SK-N-SH treated with all-trans-retinoic acid at 6 μM for 48 hours (cell line): ENCODE measurements at regions not wholly inside any gene's neighbourhood (a gene's known extent, or its start where the extent isn't known, plus 50 kb on each side); places are given as distances from the start of the nearest gene placed in this dataset.

Experiments
- ARNTL ChIP-seq: fragments of 450-650 bp; formaldehyde crosslinking; IDR thresholded peaks from 2 replicates; pipeline ENCODE4 v1.5.0; 2020; ENCODE audit warnings: low read depth, mild to moderate bottlenecking, moderate library complexity, borderline replicate concordance
- CREB5 ChIP-seq: fragments of 250-450 bp; sonication (Bioruptor Pico); IDR thresholded peaks from 2 replicates; pipeline ENCODE4 v1.5.1; 2020; ENCODE audit warnings: low read depth, mild to moderate bottlenecking, moderate library complexity
- CSDC2 ChIP-seq: fragments of 250-450 bp; sonication (Bioruptor Pico); IDR thresholded peaks from 2 replicates; pipeline ENCODE4 v1.5.0; 2020; ENCODE audit warnings: mild to moderate bottlenecking, moderate library complexity
- OSR1 ChIP-seq: fragments of 250-450 bp; sonication (Bioruptor Pico); IDR thresholded peaks from 2 replicates; pipeline ENCODE4 v1.8.0; 2022; ENCODE audit warnings: moderate library complexity, mild to moderate bottlenecking, inconsistent platforms
- PPARA ChIP-seq: fragments of 250-450 bp; sonication (Bioruptor Pico); IDR thresholded peaks from 2 replicates; pipeline ENCODE4 v1.5.0; 2020; ENCODE audit warnings: mild to moderate bottlenecking, borderline replicate concordance
- RARB ChIP-seq: fragments of 250-450 bp; sonication (Bioruptor Pico); IDR thresholded peaks from 2 replicates; pipeline ENCODE4 v1.8.0; 2021; ENCODE audit warnings: mild to moderate bottlenecking, moderate library complexity
- ZFP30 ChIP-seq: fragments of 450-650 bp; formaldehyde crosslinking; IDR thresholded peaks from 2 replicates; pipeline ENCODE4 v1.5.0; 2022; ENCODE audit warnings: mild to moderate bottlenecking, moderate library complexity
- ZNF8 ChIP-seq: fragments of 450-650 bp; formaldehyde crosslinking; IDR thresholded peaks from 2 replicates; pipeline ENCODE4 v1.5.0; 2020; ENCODE audit warnings: mild to moderate bottlenecking, moderate library complexity
- TF ChIP-seq, protein P1 (sequence below): fragments of 250-450 bp; sonication (Bioruptor Pico); IDR thresholded peaks from 2 replicates; pipeline ENCODE4 v1.8.0; 2020; ENCODE audit warnings: mild to moderate bottlenecking, moderate library complexity, borderline replicate concordance

DNA sequence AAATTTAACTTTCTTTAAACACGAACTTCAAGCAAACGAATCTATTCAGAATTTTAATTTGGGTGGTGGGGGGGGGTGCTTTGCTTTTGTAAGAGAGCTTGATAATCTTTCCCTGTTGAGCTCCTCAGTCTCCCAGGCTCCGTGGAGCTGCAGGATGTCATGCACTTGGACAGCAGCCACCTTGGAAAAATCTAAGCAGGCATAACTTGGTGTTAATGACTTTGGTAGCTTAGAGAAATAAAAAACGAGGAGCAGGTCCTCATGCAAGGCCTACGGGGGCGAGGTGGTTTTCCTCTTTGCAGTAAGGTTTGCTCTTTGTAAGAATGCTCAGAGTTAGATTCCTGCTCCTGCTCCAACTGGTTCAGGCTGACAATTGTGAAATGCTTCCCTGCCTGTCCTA lies 102.3 kb downstream of the EDN1 start:
- no peak for TF ChIP-seq RARB (CRISPR knock-in tag)
- TF ChIP-seq ZFP30 (CRISPR knock-in tag) = no peak
- TF ChIP-seq, protein P1, sequence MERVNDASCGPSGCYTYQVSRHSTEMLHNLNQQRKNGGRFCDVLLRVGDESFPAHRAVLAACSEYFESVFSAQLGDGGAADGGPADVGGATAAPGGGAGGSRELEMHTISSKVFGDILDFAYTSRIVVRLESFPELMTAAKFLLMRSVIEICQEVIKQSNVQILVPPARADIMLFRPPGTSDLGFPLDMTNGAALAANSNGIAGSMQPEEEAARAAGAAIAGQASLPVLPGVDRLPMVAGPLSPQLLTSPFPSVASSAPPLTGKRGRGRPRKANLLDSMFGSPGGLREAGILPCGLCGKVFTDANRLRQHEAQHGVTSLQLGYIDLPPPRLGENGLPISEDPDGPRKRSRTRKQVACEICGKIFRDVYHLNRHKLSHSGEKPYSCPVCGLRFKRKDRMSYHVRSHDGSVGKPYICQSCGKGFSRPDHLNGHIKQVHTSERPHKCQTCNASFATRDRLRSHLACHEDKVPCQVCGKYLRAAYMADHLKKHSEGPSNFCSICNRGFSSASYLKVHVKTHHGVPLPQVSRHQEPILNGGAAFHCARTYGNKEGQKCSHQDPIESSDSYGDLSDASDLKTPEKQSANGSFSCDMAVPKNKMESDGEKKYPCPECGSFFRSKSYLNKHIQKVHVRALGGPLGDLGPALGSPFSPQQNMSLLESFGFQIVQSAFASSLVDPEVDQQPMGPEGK (CRISPR knock-in tag) = no peak
- TF ChIP-seq CSDC2 (CRISPR knock-in tag) = no peak
- TF ChIP-seq OSR1 (CRISPR knock-in tag) = no peak
- no peak for TF ChIP-seq CREB5 (CRISPR knock-in tag)
- no peak for TF ChIP-seq PPARA (CRISPR knock-in tag)
- no peak for TF ChIP-seq ARNTL (CRISPR knock-in tag)
- no peak for TF ChIP-seq ZNF8 (CRISPR knock-in tag)
